8988T (cell line): ENCODE measurements at regions not wholly inside any gene's neighbourhood (a gene's known extent, or its start where the extent isn't known, plus 50 kb on each side); places are given as distances from the start of the nearest gene placed in this dataset.

ENCODE experiments used
- DNase-seq: peaks from one replicate; pipeline ENCODE4 v3.0.0; 2011

- no peak for DNase-seq
Measured at GRCh38 chr5:8399471-8399870, 530.5 kb downstream of the MTRR start.

GRCh38 chr5:8408258-8408657 is 539.3 kb downstream of the MTRR start:
- no peak for DNase-seq

- no peak for DNase-seq
Measured at GRCh38 chr5:8410618-8411017, 541.7 kb downstream of the MTRR start.

GRCh38 chr5:8413975-8414374 is 545.0 kb downstream of the MTRR start:
- DNase-seq, result no peak

GRCh38 chr5:8417316-8418048 is 548.5 kb downstream of the MTRR start:
- DNase-seq, result no peak

GRCh38 chr5:8418049-8418426 is 549.1 kb downstream of the MTRR start:
- no peak for DNase-seq

GRCh38 chr5:8429778-8430758 is 561.1 kb downstream of the MTRR start:
- no peak for DNase-seq

GRCh38 chr5:8434501-8434900 is 565.6 kb downstream of the MTRR start:
- DNase-seq, result no peak

- DNase-seq, result no peak
Measured at GRCh38 chr5:8436924-8437323, 568.0 kb downstream of the MTRR start.

- no peak for DNase-seq
Measured at GRCh38 chr5:8445139-8445538, 576.2 kb downstream of the MTRR start.

GRCh38 chr5:8446179-8446578 is 577.2 kb downstream of the MTRR start:
- no peak for DNase-seq

GRCh38 chr5:8456846-8457186 is 587.9 kb downstream of the MTRR start:
- DNase-seq, result no peak

GRCh38 chr5:8457187-8458037 is 588.5 kb downstream of the MTRR start:
- peak; percentile 60 for DNase-seq

GRCh38 chr5:8458038-8458383 is 589.1 kb downstream of the MTRR start:
- no peak for DNase-seq

- DNase-seq, result no peak
Measured at GRCh38 chr5:8461543-8461942, 592.6 kb downstream of the MTRR start.

- no peak for DNase-seq
Measured at GRCh38 chr5:8462565-8462964, 593.6 kb downstream of the MTRR start.

GRCh38 chr5:8470489-8470888 is 601.5 kb downstream of the MTRR start:
- DNase-seq, result no peak

GRCh38 chr5:8471581-8471980 is 602.6 kb downstream of the MTRR start:
- no peak for DNase-seq

GRCh38 chr5:8473016-8473415 is 604.1 kb downstream of the MTRR start:
- DNase-seq, result no peak

GRCh38 chr5:8473827-8474568 is 605.0 kb downstream of the MTRR start:
- no peak for DNase-seq

- no peak for DNase-seq
Measured at GRCh38 chr5:8474569-8474930, 605.6 kb downstream of the MTRR start.

GRCh38 chr5:8478326-8478725 is 609.4 kb downstream of the MTRR start:
- no peak for DNase-seq

GRCh38 chr5:8481007-8481406 is 612.1 kb downstream of the MTRR start:
- no peak for DNase-seq
